HG03469 (cell line): ENCODE measurements at regions not wholly inside any gene's neighbourhood (a gene's known extent, or its start where the extent isn't known, plus 50 kb on each side); places are given as distances from the start of the nearest gene placed in this dataset.
"Not testable (repeated sequence)": the region's sequence is repeated elsewhere in the genome, so short reads cannot be mapped to it uniquely, and the experiment has no call there.

Source experiments
- ATAC-seq: cut with Tn5 transposase; IDR thresholded peaks from one replicate; pipeline ENCODE4 v1.9.1; 2021; ENCODE audit warnings: mild to moderate bottlenecking, moderate library complexity, moderate number of reproducible peaks; ENCODE audit not compliant: unreplicated experiment

DNA sequence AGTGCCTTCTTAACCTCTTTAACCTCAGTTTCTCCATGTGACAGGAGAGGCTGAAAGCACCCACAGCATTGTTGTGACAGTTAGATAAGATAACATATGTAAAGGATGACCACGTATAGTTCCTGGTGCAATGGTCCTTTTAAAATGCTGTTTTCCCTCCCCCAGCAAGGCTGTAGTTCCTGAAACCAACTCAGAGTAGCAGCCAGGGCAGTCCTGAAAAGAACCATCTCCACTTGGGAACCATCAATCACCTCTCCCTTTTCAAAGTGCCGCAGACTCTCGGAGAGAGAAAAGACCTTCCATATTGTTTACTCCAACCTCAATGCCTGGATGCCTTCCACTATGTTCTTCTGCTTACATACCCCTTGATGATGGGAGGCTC, 158.8 kb downstream of the DDX1 start:
- no peak for ATAC-seq

DNA sequence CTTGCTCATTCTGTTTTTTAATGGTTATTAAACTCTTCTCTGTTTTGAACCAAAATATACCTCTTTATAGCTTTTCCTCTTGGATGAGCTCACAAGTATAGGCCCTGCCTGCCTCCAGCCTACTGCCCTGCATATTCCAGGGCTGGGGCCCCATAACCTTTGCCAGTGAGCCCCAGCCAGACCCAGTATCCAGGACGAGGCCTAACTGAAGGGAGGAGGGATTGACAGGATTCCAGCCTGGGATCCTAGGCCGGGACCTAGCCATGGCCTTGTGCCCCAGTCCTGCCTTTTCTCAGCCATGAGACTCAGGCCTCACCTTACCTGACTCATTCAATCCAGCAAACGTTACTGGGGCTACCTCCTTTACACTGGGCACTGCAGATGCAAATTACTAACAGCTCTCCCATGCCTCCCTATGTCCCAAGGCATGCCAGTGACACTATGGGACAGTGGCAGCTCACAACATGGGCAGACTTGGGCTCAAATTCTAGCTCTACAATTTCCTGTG, 159.2 kb downstream of the DDX1 start:
- no peak for ATAC-seq

DNA sequence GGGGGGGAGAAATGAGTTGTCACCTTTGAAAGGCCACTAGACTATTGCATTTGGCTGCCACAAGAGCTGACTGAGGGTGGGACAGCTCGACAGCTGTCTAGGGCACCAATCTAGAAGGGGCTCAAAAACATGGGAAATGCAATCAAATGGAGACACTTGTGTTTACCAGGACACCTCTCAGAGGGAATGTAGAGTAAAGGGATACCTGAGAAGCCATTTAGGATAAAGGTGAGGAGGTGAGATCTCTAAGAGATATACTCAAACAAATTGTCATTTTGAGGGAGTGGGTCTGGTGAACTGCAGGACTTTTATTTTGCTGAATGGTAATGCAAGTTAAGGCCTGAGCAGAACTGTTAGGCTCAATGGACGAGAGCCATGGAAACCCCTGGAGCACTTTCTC, 159.8 kb downstream of the DDX1 start:
- no peak for ATAC-seq

DNA sequence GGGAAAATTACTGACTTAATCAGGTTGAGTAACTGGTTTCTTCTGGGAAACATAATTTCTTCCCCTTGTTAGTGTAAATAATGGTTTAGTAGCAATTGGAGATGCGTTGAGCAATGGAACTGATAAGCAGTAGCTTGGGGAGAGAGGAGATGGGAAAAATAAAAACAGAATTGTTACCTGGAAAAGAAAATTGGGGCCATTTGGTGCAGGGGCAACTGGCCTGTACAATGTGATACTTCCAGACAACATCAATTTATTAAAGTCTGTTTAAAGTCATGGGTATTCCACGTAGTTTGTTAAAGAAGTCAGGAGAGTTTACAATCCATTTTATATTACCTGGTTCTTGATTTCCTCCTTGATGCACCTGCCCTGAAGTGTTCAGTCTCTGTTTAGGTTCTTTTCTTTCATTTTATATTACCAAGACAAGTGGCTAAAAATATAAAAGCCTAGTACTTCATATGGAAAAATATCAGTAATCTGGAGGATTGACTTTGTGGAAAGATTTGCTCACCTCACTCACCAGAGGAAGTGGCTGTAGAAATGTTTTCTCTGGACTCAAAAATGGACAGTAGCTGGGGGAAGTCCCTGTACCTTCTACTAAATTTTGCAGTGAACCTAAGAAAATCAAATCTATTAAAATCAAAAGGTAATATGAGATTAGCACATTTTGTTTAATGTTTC, 161.0 kb downstream of the DDX1 start:
- no peak for ATAC-seq

DNA sequence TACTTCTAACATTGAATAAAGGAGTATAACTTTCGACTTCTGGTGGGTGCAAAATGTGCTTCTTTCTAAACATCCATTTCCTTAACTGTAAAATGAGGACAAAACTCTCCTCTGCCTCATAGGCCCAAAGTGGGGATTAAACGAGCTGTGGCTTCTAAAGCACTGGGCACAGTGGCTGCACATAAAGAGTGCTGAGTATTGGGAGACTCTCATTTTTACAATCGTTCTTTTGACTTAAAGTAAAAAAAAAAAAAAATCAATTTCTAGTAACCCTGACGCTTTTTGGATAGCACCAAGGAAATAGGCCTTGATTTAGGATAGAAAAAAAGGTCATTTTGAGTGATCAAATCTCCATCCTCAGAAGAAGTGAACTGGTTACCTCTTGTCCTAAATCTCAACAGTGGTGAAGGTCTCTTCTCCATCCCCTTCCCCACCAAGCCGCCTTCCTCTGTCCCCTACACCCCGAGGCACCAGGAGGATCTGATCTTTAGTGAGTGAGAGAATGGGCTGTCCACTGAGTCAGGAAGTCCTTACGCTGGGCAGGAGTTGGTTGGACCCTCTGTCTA, 161.6 kb downstream of the DDX1 start:
- no peak for ATAC-seq

DNA sequence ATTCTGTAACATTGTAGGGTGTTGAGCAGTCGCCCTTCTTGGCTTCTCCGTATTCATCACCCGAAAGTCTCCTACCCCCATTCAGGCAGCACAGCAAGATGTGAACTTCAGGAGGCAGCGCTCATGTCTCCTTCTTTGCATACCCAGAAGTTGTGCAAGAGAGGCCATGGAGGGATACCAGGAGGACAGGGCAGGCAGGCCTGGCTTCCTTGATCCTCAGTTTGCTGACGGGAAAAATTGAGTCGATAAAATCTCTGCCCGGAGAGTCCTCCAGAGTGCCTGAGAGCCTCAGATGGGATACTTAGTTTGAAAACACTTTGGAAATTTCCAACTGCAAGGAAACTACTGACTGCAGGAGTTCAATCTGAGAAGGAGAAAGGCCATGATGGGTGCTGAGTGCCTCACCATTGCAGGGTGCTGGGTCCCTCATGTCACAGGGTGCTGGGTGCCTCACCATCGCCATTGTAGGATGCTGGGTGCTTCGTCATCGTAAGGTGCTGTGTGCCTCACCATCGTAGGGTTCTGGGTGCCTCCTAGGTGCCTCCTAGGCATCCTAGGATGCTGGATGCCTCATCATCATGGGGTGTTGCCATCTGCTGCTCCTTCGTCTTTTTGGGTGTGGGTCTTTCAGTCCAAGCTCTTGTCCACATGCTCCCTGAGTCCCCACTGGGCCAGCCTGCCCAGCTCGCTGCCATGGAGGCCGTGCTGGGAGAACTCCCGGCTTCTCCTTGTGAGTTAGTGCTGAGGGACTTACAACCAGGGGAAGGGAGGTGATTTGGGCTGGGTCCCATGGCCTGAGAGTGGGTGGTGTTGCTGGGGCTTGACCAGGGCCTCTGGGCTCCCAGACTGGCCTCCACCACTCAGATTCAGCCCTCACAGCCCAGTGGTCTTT, 162.4 kb downstream of the DDX1 start:
- ATAC-seq: no peak

DNA sequence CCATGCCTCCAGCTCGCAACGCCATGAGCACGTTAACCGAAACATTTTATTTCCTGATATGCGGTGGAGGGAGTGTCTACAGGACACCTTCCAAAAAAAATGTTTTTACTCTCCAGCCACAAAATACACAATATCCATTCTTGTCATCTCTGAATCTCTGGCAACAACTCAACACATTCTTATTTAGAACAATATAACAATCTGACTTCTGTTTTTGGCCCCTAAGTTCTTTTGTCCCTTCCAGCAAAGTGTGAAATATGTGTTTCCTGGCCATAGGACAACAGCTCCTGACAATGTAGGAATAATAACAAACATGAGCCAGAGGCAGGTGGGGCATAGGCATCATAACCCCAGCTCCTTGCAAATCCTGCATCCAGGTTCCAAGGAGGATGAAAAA, 163.0 kb downstream of the DDX1 start:
- no peak for ATAC-seq

DNA sequence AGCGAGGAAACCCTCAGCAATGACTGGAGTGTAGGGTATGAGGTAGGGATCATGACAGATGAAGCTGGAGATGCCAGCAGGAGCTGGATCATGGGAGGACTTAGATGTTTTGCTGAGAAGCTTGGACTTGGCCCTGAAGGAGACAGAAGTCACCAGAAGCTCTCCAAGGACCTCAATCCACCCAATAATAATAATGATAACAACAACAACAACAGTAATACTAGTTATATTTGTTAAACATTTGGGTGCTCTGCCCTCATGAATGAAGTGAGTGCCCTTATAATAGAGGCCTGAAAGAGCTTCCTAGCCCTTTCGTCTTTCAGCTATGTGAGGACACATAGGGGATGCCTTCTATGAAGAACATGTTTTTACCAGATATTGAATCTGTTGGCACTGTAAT, 163.9 kb downstream of the DDX1 start:
- ATAC-seq: no peak

DNA sequence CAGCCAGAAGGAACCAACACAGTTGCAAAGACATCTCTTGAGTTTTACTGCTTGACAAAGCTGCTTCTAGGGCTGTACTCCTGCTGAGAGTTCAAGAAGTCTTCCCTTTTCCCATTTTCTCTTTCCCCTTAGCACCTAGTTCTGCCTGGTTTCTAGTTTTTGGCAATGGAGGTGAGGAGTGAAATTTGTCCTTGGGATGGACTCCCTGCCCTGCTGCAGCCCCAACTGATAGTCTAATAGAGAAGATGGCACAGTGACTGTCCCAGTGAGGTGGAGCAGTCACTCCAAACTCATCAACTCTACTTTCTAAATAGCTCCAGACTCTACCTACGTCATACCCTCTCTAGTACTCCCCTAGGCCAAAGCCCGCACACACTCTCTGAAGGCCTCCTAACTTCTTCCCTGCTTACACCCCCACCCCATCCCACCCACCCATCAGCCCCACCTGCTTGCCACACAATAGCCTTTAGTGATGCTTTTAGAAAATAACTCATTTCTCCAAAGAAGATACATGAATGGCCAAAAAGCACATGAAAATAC, 164.4 kb downstream of the DDX1 start:
- ATAC-seq: no peak

DNA sequence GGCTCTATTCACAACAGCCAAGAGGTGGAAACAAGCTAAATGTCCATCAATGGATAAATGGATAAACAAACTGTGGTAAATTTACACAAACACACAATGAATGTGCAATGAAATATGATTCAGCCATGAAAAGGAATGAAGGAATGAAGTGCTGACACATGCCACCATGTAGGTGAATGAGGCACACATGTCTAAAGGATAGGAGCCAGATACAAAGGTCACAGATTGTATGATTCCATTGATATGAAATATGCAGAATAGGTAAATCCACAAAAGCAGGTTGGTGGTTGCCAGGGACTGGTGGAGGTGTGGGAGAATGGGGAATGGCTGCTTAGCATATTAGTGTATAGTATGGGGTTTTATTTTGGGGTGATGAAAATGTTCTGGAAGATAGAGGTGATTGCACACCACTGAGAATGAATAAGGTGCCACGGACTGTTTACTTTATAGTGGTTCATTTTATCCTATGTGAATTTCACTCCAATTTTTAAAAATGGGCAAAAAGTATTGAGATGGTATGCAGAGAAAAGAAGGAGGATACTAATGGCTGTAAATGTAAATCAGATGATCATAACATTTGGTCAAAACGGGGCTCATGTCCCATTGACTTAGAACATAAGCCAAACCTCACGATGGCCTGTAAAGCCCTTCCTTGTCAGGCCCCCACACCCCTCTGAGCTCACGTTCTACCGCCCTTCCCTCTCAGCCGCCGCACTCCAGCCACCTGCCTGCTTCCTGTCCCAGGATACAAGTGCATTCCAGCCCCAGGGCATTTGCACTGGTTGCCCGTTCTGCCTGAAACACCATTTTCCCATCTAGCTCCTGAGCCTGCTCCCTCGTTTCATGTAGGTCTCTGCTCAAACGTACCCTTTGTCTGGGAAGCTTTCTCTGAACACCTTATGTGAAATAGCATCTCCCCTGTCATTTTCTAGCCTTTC, 165.5 kb downstream of the DDX1 start:
- no peak for ATAC-seq

DNA sequence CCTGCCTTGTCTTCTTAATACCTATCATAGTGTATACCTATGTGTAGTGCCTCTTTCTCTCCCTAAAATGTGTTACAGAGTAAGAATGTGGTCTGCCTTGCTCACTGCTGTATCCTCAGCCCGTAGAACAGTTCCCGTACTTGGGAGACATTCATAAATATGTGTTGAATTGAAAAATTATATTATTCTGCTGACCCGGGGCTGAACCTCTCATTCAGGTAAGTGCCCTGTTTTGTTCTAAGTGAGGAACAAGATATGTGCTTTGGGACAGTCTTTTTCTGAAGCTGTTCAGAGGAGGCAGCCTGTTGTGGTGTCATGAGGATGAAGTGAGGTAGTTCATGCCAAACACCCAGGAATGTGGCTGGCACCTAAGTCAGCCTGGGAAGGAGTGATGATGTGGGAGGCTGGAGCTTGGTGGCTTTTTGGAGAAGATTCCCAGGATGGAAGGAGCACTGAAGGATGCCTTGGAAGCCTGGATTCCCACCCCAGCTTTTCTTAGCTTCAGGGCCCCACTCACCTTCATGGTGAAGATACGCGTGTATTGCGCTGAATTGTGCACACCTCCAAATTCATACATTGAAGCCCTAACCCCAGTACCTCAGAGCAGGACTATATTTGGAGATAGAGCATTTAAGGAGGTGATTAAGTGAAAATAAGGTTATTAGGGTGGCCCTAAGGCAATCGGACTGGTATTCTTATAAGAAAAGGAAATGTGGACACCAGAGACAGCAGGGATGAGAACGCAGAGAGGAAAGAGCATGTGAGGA, 166.3 kb downstream of the DDX1 start:
- no peak for ATAC-seq

DNA sequence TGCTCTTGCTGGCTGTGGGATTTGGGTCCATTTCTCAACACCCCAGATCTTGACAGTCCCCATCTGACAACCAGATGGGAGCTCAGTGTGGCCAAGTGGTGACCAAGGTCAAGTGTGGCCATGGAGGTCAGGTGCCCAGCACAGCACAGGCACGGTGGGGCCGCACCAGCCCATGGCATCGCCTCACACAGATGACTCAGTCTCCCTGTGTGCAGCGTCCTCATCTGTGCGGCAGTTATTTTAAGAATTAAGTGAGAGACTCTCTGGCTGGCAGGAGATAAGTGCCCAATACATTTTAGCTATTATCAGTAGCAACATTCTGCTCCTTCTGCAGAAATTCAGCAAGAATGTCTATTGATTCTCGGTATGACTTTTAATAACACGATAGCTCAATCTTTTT, 167.2 kb downstream of the DDX1 start:
- no peak for ATAC-seq

DNA sequence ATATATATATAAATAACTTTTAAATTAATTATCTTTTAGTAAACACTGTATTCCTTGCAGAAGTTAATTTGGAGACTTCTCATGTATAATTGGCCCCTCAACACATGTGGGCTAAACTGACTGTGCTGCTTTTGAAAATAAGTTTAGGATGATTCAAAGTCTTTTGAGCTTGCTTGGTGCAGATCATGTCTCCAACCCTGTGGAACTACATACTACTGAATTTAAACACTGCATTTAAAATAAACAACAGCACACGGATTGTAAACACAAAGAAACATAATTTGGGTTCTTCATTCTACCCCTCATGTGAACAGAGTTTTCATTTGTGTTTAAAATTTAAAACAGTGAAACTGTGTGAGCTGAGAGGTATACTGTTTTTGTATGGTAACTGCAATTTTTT, 167.7 kb downstream of the DDX1 start:
- ATAC-seq: no peak

DNA sequence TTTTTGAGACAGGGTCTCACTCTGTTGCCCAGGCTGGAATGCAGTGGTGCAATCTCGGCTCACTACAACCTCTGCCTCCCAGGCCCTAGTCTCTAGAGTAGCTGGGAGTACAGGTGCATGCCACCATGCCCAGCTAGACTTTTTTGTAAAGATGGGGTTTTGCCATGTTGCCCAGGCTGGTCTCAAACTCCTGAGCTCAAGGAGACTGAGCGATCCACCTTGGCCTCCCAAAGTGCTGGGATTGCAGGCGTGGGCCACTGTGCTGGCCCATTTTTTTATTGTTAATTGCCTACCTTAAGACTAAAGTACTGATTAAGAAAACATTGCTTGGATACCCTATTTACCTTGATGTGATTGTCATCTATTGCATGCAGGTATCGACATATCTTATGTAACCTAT, 168.1 kb downstream of the DDX1 start:
- not testable (repeated sequence) for ATAC-seq

DNA sequence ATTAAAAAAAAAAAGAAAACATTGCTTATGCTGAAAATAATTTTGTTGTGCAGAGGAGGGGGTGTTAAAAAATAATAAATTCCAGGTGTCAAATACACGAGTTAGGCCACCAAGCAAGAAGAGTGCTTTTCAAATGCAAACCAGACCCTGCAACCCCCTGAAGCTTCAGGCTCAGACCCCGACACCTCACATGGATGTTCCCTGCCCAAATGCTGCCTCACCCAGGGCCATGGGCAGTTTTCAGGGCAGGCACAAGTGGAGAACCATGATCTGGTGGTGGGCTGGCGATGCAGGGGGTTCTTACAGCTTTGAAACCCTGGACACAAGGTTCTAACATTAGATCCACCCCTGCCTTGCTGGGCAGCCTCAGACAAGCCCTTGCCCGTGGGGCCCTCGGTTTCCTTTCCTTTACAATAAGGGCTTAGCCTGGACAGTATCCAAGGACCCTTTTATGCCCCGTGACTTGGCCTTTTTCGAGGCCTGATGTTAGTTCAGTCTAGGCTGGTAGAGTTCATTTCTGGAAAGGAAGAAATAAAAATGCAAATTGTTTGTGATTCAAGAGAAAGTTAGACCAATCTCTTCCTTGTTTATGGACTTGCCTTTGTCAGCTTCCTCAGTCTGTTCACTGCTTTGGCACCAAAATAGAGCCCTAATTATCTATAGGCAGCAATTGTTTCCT, 168.7 kb downstream of the DDX1 start:
- ATAC-seq: no peak

DNA sequence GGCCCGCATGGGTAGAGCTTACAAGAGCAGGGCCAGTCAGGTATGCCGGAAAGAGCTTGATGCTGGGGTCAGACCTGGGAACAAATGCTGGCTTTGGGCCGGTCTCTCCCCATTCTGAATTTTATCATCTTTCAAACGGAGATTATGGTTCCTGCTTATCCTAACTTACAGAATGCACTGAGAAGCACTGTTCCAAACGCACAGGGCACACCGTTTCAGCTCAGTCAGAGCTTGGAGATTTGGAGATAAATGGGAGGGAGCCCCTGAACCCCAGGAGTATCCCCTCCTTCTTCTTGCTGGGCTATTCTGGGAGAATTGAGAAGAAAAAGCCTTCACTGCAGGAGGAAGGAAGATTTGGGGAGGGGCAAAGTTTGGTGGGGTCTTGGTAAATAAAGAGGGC, 169.4 kb downstream of the DDX1 start:
- ATAC-seq: no peak

DNA sequence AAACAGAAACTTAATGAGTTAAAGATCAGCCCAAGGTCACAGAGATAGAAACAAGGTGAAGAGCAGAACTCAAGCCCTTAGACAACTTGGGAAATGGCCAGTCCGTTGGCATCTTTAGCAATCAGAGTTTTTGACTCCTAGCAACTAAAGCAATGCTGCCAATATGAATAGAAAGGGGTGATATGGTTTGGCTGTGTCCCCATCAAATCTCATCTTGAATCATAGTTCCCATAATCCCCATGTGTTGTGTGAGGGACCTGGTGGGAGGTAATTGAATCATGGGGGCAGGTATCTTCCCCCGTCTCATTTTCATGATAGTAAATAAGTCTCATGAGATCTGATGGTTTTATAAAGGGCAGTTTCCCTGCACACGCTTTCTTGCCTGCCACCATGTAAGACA, 170.2 kb downstream of the DDX1 start:
- no peak for ATAC-seq

DNA sequence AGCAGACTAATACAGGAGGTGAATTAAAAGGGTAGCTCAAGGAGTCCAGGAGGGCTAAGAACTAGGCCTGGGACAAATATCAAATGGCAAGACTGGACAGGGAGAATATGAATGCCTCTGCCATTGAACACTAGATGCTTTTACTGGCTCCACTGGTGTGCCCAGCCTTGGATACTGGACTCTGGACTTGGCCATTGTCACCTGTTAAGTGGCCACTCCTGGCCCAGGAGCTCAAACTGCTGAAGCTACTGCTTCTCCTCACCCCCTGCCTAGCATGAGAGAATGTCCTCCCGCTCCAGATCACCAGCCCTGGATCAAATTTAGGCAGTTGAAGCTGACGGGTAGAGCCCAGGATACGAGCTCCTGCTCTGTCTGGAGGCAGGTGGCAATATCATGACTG, 170.8 kb downstream of the DDX1 start:
- ATAC-seq: no peak

DNA sequence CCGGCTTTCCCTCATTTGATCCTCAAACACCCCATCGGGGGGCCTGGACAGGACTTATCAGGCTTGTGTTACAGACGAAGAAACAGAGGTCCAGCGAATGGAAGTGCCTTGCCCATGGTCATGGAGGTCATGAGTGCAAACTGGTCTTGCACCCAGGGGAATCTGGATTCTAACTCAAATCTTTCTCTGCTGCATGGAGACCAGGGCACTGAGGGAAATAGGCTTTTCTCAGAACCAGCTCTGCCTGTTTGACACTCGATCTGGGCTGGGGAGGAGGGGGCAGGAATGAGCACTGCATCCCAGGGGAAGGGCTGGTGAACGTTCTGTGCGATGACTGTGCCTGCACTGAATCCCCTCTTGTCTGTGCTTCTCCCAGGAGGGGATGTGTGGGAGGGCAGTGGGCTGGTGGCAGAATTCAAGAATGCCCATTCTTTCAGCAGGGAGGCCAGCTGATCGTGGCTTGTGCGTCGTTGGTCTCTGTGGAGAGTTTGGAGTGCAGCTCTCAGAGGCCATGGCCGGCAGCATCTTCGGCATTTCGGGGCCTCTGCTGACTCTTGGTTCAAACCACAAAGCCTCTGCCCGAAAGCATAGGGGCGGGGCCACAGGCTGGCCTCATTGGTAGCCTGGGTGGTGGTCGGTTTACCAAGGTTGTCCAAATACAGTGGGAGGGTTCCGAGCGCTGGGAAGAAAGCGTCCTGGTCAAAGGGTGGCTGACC, 171.6 kb downstream of the DDX1 start:
- ATAC-seq: no peak
